HCT116 (cell line): ENCODE measurements at regions not wholly inside any gene's neighbourhood (a gene's known extent, or its start where the extent isn't known, plus 50 kb on each side); places are given as distances from the start of the nearest gene placed in this dataset.

ENCODE experiments used
- ATAC-seq: fragments of 200-7000 bp; cut with Tn5 transposase; 2 replicates; pipeline ENCODE4 v1.9.1; 2020; ENCODE audit warnings: mild to moderate bottlenecking, moderate library complexity
- BruUV-seq: library from RNA; stranded (reverse); fragments of 400-500 nt; replicated peaks from 2 replicates; lab custom pipeline; 2021; lab: Mats Ljungman, UMichigan
- CTCF ChIA-PET: fragments of 300-600 bp; sonication (Branson Sonifier 250); formaldehyde crosslinking; loops from one replicate; lab custom pipeline; 2021; ENCODE audit warnings: antibody characterized with exemption; lab: Charles Lee
- POLR2A ChIA-PET: fragments of 300-600, 350-600 bp; sonication (Branson Sonifier 250); formaldehyde crosslinking; loops from one replicate; lab custom pipeline; 2021; ENCODE audit warnings: antibody characterized with exemption; lab: Charles Lee
- RAD21 ChIA-PET, 2 experiments: fragments of 300-600 bp; sonication (Branson Sonifier 250); formaldehyde crosslinking; loops; one replicate each; lab custom pipeline; 2023; ENCODE audit warnings: low total read pairs in 2 of 2; ENCODE audit not compliant: uncharacterized antibody in 2 of 2, unreplicated experiment in 2 of 2, low non-redundant PET in 1 of 2; lab: Charles Lee
- DNase-seq: peaks from one replicate; pipeline ENCODE4 v3.0.0-alpha.2; 2010; ENCODE audit warnings: low read depth, low spot score
- H2AFZ ChIP-seq: fragments of 200-600 bp; shearing (Covaris generic), sonication (generic); 2 replicates; pipeline ENCODE4 v1.6.1; 2017; ENCODE audit warnings: low read depth, mixed run types, mixed read lengths, antibody characterized with exemption, low read length; ENCODE audit not compliant: poor library complexity, severe bottlenecking
- H3K27ac ChIP-seq: 2 replicates; pipeline ENCODE4 v1.5.1; 2012; ENCODE audit warnings: low read depth, low read length
- H3K27me3 ChIP-seq: fragments of 200-600 bp; sonication (generic); 2 replicates; pipeline ENCODE4 v1.6.1; 2016; ENCODE audit warnings: mixed run types, low read length, mixed read lengths; ENCODE audit not compliant: insufficient read depth
- H3K36me3 ChIP-seq, 2 experiments: fragments of 200-500 bp in 1 of 2; fragments of 200-600 bp in 1 of 2; sonication (Bioruptor generic) in 1 of 2; sonication (generic) in 1 of 2; 2 replicates each; pipeline versions ENCODE4 v1.5.1 to v1.6.1; 2014 to 2016; ENCODE audit warnings: low read length in 2 of 2, inconsistent platforms in 1 of 2, mixed read lengths in 1 of 2, mixed run types in 1 of 2; ENCODE audit not compliant: insufficient read depth in 2 of 2, control insufficient read depth in 1 of 2
- H3K4me1 ChIP-seq, 2 experiments: fragments of 200-600 bp in 1 of 2; sonication (generic) in 1 of 2; 2 replicates each; pipeline versions ENCODE4 v1.5.1 to v1.6.1; 2012 to 2017; ENCODE audit warnings: low read length in 2 of 2, inconsistent platforms in 1 of 2, mild to moderate bottlenecking in 1 of 2, mixed read lengths in 1 of 2, mixed run types in 1 of 2, moderate library complexity in 1 of 2; ENCODE audit not compliant: insufficient read depth in 2 of 2, control insufficient read depth in 1 of 2
- H3K4me2 ChIP-seq: fragments of 200-600 bp; sonication (generic); 2 replicates; pipeline ENCODE4 v1.6.1; 2017; ENCODE audit warnings: mixed run types, low read length, mixed read lengths
- H3K4me3 ChIP-seq, 2 experiments: fragments of 200-600 bp in 1 of 2; sonication (generic) in 1 of 2; replicated peaks in 1 of 2; 2 replicates each; pipeline ENCODE4 v1.5.1; 2011 to 2016; ENCODE audit warnings: low read length in 2 of 2, control low read depth in 1 of 2, low read depth in 1 of 2, mild to moderate bottlenecking in 1 of 2, mixed read lengths in 1 of 2, mixed run types in 1 of 2
- H3K79me2 ChIP-seq: fragments of 200-600 bp; sonication (generic); 2 replicates; pipeline ENCODE4 v1.6.1; 2017; ENCODE audit warnings: mild to moderate bottlenecking, mixed run types, low read length, moderate library complexity, mixed read lengths; ENCODE audit not compliant: insufficient read depth
- H3K9ac ChIP-seq: fragments of 200-600 bp; sonication (generic); 2 replicates; pipeline ENCODE4 v1.6.1; 2016; ENCODE audit warnings: low read length, mixed read lengths
- H3K9me2 ChIP-seq: fragments of 200-600 bp; sonication (generic), shearing (Covaris generic); 2 replicates; pipeline ENCODE4 v1.6.1; 2017; ENCODE audit warnings: mixed run types, mild to moderate bottlenecking, moderate library complexity; ENCODE audit not compliant: insufficient read depth
- H3K9me3 ChIP-seq, 2 experiments: fragments of 200-500 bp in 1 of 2; fragments of 200-600 bp in 1 of 2; sonication (Bioruptor generic) in 1 of 2; sonication (generic) in 1 of 2; 2 replicates each; pipeline ENCODE4 v1.6.1; 2014 to 2017; ENCODE audit warnings: low read length in 2 of 2, mixed read lengths in 2 of 2, inconsistent platforms in 1 of 2, low read depth in 1 of 2, mild to moderate bottlenecking in 1 of 2, mixed run types in 1 of 2, moderate library complexity in 1 of 2; ENCODE audit not compliant: control insufficient read depth in 1 of 2, insufficient read depth in 1 of 2
- H4K20me1 ChIP-seq: fragments of 200-600 bp; sonication (generic), shearing (Covaris generic); 2 replicates; pipeline ENCODE4 v1.6.1; 2017; ENCODE audit warnings: mixed run types, mild to moderate bottlenecking, moderate library complexity; ENCODE audit not compliant: insufficient read depth
- ATF3 ChIP-seq: IDR thresholded peaks from 2 replicates; pipeline ENCODE4 v1.6.1; 2012
- CTCF ChIP-seq, 3 experiments: fragments of 200-600 bp in 1 of 3; sonication (generic) in 1 of 3; IDR thresholded peaks in 2 of 3; conservative IDR thresholded peaks in 1 of 3; 2 replicates each; pipeline ENCODE4 v1.5.1; 2012 to 2017; ENCODE audit warnings: low read depth in 2 of 3, low read length in 2 of 3, antibody characterized with exemption in 1 of 3, borderline replicate concordance in 1 of 3, control low read depth in 1 of 3, mild to moderate bottlenecking in 1 of 3, mixed read lengths in 1 of 3, mixed run types in 1 of 3, moderate library complexity in 1 of 3; ENCODE audit not compliant: insufficient read depth in 1 of 3
- EGR1 ChIP-seq: IDR thresholded peaks from 2 replicates; pipeline ENCODE4 v1.6.1; 2012; ENCODE audit warnings: low read depth
- ELF1 ChIP-seq: IDR thresholded peaks from 2 replicates; pipeline ENCODE4 v1.6.1; 2012; ENCODE audit warnings: low read depth, borderline replicate concordance
- EZH2 ChIP-seq: fragments of 200-600 bp; sonication (generic); IDR thresholded peaks from 2 replicates; pipeline ENCODE4 v1.6.1; 2017; ENCODE audit warnings: antibody characterized with exemption, mixed run types
- EZH2phosphoT487 ChIP-seq: fragments of 200-600 bp; IDR thresholded peaks from 2 replicates; pipeline ENCODE4 v1.6.1; 2018; ENCODE audit warnings: antibody characterized with exemption, borderline replicate concordance
- JUND ChIP-seq: IDR thresholded peaks from 2 replicates; pipeline ENCODE4 v1.6.1; 2012
- RAD21 ChIP-seq: IDR thresholded peaks from 2 replicates; pipeline ENCODE4 v1.6.1; 2012; ENCODE audit warnings: low read depth, mild to moderate bottlenecking
- SIN3A ChIP-seq: IDR thresholded peaks from 2 replicates; pipeline ENCODE4 v1.6.1; 2012; ENCODE audit warnings: low read depth
- SP1 ChIP-seq: IDR thresholded peaks from 2 replicates; pipeline ENCODE4 v1.6.1; 2012; ENCODE audit warnings: low read depth
- SRF ChIP-seq: IDR thresholded peaks from 2 replicates; pipeline ENCODE4 v1.6.1; 2012; ENCODE audit warnings: low read depth
- TCF7L2 ChIP-seq: IDR thresholded peaks from 2 replicates; pipeline ENCODE4 v1.7.0; 2011; ENCODE audit warnings: borderline replicate concordance, inconsistent platforms; ENCODE audit not compliant: insufficient read depth, insufficient read length; ENCODE audit errors: extremely low read depth
- YY1 ChIP-seq: IDR thresholded peaks from 2 replicates; pipeline ENCODE4 v1.6.1; 2011; ENCODE audit warnings: low read length, low read depth, moderate library complexity, mild to moderate bottlenecking; ENCODE audit not compliant: insufficient replicate concordance; ENCODE audit errors: extremely low read depth
- ZBTB33 ChIP-seq: IDR thresholded peaks from 2 replicates; pipeline ENCODE4 v1.6.1; 2011; ENCODE audit warnings: mild to moderate bottlenecking, low read length, moderate library complexity; ENCODE audit not compliant: insufficient replicate concordance; ENCODE audit errors: extremely low read depth
- ZNF274 ChIP-seq: fragments of 200-500 bp; sonication (Bioruptor generic); IDR thresholded peaks from 2 replicates; pipeline ENCODE4 v1.6.1; 2014; ENCODE audit warnings: mild to moderate bottlenecking, low read depth, low read length, inconsistent platforms
- intact Hi-C: fragments of 100-400 bp; cut with micrococcal nuclease; formaldehyde crosslinking; loops from 2 replicates; pipeline ENCODE4 v1.10.0; 2022
- TF ChIP-seq, protein P1 (sequence below): IDR thresholded peaks from 2 replicates; pipeline ENCODE4 v1.6.1; 2012
- TF ChIP-seq, protein P2 (sequence below): IDR thresholded peaks from 2 replicates; pipeline ENCODE4 v1.6.1; 2012; ENCODE audit warnings: low read depth

DNA sequence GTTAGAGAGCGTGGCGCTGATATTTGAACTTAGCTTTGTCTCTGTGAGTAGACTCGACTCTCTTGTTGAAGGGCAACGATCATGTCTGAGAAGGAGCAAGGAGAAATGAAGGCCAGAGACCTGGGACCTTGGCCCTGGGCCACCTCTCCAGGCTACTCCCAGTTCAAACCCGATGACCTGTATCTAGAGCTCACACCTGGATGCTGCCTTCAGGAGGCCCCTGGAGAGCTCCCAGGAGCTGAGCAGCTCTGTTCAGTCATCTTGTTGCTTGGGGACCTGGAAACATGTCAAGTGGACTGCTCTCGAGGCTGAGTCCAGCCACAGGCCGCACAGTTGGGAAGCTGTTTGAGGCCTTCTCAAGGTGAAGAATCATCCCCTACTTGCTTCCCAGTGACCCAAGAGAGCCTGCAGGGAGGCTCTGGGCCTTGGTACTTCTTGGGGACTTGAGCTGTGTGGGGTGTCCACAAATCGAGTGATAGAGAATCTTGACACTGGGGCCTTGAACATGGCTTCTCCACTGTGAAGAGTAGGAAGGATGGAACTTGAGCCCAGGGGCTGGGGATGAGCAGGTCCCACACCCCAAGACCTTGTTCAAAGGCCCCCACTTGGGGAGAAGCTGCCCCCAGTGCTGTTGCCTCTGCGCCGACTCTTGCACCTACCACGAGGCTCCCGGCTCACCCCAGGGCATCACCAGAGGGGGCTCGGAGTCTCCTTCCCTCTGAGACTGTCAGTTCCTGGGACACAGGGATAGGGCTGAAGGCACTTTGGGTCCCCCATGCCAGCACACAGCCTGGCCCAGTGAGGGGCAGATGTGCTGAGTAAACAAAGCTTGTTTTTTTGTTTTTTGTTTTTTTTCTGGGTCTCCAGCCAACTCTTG, 112.1 kb downstream of the IRX5 start:
- ChIA-PET POLR2A (no interaction called here), RAD21 (no interaction called here), CTCF (interaction anchor here (0.9 to 1.0 kb wide), 2 partner anchors 8 to 1493 kb away, joined by 3 to 4 read pairs; no protein-coding TSS in a partner anchor)
- Histone ChIP-seq H2AFZ (no peak overlapping the region), H3K27ac (no peak overlapping the region), H3K27me3 (no peaks in the 10 kb centered on the region), H3K4me1 (peaks cover 0 to 11% of the 10 kb centered on the region in 2 experiments; a peak in 2 of 4 replicates), H4K20me1 (no peaks in the 10 kb centered on the region), H3K9me3 (no peaks in the 10 kb centered on the region), H3K9me2 (no peaks in the 10 kb centered on the region), H3K9ac (no peak overlapping the region), H3K4me3 (no peak overlapping the region), H3K4me2 (no peak overlapping the region), H3K79me2 (no peaks in the 10 kb centered on the region), H3K36me3 (no peaks in the 10 kb centered on the region)
- no peak for DNase-seq
- intact Hi-C loops, result no loop called here
- ATAC-seq, result no peak
- no TSS peak for BruUV-seq
- TF ChIP-seq, protein P1, sequence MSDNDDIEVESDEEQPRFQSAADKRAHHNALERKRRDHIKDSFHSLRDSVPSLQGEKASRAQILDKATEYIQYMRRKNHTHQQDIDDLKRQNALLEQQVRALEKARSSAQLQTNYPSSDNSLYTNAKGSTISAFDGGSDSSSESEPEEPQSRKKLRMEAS, result no peak
- TF ChIP-seq TCF7L2 (no peak), EZH2 (no peak), ATF3 (no peak), SIN3A (no peak), SP1 (no peak), EGR1 (no peak), ZBTB33 (no peak), RAD21 (no peak), JUND (no peak), EZH2phosphoT487 (no peak), ELF1 (no peak), ZNF274 (no peak), YY1 (no peak), CTCF (IDR thresholded peaks at IDR 0.05 in 2 of 3, conservative IDR thresholded peaks at IDR 0.05 in 1 of 3; ENCODE audit: borderline replicate concordance in 1 of 3, insufficient read depth in 1 of 3, low read depth in 2 of 3, low read length in 2 of 3) (no peak), SRF (no peak)
- TF ChIP-seq, protein P2, sequence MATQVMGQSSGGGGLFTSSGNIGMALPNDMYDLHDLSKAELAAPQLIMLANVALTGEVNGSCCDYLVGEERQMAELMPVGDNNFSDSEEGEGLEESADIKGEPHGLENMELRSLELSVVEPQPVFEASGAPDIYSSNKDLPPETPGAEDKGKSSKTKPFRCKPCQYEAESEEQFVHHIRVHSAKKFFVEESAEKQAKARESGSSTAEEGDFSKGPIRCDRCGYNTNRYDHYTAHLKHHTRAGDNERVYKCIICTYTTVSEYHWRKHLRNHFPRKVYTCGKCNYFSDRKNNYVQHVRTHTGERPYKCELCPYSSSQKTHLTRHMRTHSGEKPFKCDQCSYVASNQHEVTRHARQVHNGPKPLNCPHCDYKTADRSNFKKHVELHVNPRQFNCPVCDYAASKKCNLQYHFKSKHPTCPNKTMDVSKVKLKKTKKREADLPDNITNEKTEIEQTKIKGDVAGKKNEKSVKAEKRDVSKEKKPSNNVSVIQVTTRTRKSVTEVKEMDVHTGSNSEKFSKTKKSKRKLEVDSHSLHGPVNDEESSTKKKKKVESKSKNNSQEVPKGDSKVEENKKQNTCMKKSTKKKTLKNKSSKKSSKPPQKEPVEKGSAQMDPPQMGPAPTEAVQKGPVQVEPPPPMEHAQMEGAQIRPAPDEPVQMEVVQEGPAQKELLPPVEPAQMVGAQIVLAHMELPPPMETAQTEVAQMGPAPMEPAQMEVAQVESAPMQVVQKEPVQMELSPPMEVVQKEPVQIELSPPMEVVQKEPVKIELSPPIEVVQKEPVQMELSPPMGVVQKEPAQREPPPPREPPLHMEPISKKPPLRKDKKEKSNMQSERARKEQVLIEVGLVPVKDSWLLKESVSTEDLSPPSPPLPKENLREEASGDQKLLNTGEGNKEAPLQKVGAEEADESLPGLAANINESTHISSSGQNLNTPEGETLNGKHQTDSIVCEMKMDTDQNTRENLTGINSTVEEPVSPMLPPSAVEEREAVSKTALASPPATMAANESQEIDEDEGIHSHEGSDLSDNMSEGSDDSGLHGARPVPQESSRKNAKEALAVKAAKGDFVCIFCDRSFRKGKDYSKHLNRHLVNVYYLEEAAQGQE, result no peak
